Activated CD4-positive, alpha-beta T cell treated with anti-CD3 and anti-CD28 coated beads, Interleukin-2, amount 50 U/mL, for 4 hours (primary cell): ENCODE measurements at regions not wholly inside any gene's neighbourhood (a gene's known extent, or its start where the extent isn't known, plus 50 kb on each side); places are given as distances from the start of the nearest gene placed in this dataset.

ENCODE experiments used
- DNase-seq, 2 experiments: peaks; one replicate each; pipeline ENCODE4 v3.0.0-alpha.2; 2020

DNA sequence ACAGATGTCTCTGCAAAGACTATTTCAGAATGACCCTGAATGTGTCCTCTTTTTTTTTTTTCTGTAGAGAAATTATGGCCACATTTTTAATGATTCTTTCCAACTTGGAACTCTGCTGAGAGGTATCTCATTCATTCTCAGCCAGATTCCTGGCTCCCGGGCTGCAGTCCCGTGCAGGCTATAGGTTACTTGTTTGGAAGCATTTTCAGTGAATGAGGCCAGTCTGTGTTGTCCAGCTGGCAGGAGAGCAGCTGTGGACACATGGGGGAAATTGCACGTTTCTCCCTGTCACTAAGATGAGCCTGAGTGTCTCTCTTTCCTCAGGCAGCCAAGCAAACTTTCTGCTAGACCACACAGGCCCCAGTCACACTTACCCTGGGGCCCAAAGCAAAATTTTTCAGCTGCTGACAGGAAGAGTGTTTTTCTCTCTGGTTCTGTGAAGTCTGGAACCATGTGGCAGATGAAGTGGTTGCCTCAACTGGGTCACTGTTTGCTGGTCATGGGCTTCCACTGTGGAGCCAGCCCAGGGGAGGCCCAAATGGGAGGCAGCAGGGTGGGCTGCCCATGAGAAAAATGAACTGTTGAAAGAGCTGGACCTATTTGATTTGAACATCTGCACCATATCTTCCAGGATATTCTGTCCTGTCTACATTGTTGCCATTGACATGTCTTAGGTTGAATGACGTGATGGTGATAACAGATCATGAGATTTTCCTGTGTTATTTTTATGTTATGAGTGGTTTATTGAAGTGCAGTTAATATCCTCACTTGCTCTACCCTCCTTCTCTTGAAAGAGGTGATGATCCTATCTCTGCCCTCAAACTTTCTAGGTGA lies 431.2 kb downstream of the LPIN1 start:
- DNase-seq = no peak

DNA sequence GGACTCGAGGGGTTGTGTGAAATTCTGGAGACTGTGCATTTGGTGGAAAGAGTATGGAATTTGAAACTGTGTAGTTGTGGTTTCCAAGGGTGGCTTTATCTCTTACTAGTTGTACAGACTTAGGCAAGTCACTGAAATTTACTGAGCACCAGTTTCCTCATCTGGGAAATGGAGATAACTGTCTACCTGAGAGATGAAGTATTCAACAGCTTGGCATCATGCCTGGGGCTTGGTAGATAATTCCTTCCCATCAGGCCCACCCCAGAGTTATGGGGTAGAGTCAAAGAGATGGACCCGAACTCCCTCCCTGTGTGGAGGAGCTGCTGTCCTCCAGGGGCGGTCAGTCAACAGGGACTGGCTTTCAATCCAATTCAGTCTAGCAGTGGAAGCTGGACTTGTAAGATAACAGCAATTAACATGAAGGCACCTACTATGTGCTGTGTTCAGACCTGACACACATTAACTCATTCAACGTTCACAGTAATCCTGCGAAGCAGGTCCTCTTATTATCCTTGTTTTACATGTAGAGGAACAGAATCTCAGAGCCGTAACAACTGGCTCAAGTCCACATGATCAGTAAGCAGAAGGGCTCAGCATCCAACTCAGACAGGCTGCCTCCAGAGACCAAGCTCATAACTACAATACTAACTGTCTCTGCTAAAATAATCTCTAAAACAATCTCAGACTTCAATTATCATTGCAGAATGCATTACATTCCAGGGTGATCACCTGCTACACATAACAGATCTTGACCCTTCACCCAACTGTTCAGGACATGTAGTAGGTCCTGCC lies 432.1 kb downstream of the LPIN1 start:
- no peak for DNase-seq

DNA sequence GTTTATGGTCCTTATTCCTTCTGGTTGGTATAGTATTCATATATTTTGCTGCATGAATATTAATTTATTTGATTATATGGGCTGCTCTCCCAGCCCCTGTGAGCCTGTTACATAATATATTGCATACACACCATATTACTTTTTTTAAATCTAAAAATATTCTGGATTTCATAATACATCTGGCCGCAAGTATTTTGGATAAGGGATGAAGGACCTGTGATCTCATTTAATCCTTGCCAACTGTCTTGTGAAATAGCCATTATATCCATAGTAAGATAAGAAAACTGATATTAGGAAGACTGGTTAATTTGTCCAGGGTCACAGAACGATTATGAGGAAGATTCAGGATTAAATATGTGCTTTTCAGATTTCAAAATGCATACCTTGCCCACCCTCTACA lies 433.6 kb downstream of the LPIN1 start:
- DNase-seq = no peak

DNA sequence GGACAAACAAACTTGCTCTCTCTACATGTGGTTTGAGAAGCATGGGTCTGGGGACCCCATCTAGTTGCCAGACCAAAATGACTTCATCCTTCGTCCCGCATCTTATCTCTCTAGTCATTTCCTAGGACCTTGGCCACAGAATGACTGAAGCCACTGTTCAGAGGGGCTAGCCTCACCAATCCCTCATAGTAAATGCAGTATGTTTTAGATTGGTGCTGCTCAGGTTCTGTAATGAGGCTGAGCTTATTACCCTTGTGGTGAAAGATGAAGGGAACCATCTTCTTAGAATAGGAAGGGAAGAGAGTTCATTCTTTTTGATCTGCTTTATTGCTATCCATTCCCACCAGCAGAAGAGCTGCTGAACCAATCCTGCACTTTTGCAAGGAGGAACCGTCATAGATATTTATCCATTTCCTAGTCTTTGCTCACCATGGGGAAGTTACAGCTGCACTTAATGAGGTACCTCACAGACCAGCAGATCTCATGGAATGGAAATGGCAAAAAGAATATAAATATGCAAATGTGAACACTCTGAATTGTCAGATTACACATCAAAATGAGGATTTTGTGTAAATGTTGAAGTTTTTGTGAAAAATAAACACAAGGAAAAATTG lies 436.7 kb downstream of the LPIN1 start:
- DNase-seq = no peak

DNA sequence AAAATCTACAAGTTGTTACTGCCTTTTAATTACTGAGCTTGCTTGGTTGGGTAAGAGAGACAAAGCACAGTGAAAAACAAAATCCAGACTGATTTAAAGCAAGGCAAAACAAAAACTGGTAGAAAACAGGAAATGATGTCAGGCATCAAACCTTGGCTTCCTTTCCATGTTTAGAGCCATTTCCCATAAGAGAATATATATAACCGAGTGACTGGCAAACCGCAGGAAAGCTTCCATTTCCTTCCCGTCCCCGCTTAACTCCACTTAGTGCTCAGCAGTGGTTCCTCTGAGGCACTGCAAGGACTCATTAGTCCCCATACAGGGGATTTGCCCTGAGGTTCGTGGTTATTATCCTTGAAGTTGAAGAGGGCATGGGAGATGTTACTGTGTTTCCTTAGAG lies 446.3 kb downstream of the LPIN1 start:
- DNase-seq = no peak

DNA sequence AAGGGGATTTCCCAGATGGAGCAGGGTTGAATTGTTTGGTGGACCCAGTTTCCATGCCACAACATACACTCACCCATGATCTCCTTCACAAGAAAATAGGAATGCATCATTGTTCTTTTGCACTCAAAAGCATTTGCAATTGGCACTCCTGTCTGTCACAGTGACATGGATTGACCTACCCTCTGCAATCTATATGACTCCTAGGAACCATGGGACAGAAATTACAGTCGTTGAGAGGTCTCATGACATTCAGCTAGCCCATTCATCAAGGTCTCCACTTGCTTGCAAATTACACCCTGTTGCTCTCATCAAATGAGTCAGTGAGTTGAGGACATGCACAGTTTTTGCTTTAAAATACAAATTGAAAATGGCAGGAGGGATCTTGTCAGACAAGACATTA lies 448.5 kb downstream of the LPIN1 start:
- DNase-seq = no peak

DNA sequence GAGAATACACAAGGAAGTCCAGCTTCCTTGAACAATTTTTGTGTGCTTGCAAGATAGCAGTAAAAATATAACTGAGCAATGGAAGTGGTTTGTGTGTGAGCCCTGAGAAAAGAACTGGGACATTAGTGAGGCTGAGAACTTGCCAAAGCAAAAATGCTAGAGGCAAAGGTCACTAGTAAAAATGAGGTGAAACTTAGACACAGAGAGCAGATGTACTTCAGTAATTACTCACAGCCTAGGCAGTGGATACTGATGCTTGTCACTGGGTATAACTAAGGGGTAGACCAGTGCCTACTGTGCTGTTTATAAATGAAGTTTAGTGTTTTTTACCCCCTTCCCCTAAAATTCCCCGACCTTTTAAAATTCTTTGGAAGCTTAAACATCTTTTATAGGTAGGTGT lies 450.1 kb downstream of the LPIN1 start:
- DNase-seq = no peak

DNA sequence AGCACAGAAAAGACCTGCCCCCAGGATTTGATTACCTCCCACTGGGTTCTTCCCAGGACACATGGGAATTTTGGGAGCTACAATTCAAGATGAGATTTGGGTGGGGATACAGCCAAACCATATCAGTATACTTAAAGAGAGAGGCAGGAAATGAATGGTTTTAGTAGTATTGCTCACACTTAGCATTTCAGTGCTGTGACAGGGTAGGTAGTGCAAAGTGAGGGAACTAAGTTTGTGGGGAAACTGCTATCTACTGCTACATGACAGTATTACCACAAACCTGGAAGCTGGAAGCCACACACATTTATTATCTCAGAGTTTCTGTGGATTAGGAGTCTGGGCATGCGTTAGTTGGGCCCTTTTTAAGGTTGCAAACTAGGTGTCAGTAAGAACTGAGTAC lies 450.7 kb downstream of the LPIN1 start:
- no peak for DNase-seq

DNA sequence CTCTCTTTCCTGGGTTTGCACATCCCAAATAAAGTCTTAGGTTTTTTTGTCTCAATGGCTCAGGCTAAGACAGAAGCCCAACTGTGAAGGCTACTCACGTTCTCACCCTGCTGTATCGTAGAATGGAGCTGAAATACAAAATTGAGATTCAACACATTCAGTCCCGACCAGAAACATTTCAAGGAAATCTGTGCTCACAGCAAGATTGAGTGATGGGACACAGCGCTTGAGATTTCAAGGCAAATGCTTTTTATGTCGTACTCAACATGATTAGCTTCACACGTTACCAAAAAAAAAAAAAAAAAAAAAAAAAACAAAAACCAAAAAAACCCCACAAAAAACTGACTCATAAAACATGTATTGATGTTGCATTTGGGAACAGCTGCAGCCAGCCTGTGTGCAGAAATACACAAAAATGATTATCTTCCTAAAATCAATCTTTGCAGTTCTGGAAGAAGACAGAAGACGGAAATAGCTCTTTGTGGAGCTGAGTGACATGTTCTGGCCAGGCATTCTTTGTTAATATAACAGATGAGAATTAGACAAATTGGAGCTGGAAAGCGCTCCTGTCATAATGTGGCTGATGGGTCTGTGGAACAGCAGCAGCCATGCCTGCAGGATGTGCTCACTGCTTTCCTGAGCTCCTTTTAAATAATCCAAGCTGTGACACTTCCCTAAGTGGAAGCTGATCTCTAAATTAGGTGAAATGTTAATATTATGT lies 453.2 kb downstream of the LPIN1 start:
- DNase-seq = no peak

DNA sequence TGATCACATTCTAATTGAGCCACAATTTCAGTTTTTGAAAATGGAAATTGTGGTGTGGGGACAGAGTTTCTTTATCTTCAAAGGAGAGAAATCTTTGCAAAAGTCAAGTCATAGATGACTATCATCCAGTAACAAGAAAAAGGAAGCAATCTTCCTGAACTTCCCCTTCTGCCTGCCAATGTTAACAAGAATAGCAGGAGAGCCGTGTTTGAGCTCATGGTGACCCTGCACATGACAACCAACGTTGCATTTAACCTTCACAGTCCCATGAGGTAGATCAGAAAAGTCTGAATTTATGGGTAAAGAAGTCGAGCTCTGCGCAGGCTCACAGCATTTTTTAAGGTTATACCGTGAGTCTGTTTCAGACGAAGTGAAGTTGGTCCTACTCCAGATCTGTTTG lies 454.9 kb downstream of the LPIN1 start:
- DNase-seq = no peak

DNA sequence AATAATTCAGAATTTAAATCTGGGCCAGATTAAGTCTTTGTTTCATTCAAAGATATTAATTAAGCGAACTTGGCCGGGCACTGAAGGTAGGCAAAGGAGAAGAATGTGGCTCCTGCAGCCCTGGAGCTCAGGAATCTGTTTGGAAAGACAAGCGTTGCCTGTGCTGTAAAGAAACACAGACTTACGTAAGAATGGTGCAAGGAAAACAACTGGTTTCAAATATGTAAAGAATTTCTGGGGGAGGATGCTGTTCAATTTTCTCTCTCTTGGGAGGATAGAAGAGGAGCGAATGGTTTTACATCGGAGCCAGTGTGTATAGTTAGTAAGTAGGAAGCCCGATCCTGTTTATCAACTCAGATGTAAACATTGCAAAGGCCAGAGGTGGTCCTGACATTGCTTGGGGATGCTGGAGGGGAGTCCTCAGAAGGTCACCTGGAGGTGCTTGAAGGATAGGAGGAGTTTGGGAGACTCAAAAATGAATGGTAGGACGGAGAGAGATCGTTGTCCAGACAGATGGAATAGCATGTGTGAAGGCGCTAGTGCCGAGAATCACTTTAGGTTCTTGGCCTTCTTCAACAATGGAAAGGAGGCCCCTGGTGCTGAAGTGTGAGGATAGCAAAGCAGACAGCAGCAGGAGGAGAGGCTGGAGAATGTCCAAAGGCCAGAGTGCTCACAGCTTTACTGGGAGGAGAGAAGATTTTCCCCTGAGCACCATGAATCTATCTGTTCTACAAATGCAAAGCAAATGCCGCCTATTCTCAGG lies 456.1 kb downstream of the LPIN1 start:
- no peak for DNase-seq

DNA sequence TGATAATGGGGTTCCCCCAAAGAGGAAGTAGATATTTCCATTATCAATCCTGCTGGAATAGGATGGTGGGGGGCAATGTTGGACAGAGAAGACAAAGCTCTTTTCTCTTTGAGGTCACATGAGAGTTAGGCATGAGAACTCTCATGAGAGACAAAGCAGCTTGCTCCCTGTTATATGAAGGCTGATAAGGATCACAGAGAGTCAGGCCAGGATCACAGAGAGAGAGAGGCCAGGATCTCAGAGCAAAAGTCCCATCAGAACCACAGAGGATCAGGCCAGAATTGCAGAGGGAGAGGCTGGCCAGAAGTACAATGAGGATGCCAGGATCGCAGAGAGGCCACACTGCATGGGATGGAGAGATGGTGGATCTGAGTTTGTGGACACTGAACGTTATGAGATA lies 457.1 kb downstream of the LPIN1 start:
- DNase-seq = no peak

DNA sequence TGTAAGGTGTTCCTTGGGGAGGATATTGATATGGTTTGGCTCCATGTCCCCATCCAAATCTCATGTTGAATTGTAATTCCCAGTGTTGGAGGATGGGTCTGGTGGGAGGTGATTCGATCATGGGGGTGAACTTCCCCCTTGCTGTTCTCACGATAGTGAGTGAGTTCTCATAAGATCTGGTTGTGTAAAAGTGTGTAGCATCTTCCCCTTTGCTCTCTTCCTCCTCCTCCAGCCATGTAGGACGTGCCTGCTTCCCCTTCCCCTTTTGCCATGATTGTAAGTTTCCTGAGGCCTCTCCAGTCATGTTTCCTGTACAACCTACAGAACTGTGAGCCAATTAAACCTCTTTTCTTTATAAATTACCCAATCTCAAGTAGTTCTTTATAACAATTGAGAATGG lies 458.7 kb downstream of the LPIN1 start:
- no peak for DNase-seq

DNA sequence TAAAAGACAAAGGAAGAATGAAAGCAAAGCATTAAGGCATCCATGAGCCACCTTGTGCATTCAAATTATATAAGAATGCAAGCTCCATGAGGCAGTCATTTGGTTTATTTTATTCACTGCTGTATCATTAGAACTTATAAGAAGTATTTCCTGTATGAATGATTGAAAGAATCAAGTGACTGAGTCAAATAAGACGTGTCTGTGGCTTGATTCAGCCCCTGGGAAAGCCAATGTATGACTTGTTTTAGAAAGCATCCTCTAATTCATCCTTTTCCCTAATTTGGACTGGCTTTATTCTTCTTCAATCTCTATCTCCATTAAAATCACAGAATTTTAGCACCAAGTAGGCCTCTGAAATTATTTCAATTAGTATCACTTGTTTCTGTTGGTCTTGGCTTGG lies 461.1 kb downstream of the LPIN1 start:
- no peak for DNase-seq

DNA sequence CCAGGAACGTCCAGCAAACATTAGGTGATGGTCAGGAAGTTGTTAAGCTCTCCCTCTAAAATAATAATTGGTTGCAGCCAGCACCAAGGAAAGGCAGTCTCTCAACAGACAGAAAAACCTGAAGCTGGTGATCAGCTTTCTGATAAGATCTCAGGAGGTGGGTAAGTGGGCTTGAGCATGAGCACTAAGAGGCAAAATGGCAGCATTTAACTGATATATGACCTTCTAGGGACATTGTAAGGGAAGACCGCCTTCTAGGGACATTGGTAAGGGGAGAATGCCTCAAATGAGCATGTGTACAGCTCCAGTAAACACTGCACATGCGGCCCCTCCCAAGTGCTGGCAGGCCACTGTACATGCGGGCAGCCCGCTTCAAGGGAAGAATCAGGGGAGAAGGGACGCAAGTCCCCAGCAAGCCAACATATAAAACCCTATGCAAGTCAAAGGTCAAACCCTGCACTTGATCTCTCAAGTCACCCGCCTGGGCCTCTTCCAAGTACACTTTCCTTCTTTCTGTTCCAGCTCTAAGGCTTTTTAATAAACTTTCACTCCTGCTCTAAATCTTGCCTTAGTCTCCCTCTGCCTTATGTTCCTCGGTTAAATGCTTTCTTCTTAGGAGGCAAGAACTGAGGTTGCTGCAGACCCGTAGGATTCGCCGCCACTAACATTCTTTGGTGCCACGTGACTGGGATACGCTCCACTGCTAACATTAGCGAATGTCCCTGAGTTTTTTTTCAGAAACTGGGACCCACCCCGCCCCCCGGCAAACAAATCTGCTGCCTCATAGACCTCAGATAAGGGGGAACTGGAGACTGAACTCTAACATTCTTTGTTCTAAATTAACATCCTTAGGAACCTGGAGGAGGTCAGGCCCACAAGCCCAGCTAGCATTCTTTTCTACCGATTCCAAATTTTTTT lies 463.8 kb downstream of the LPIN1 start:
- DNase-seq = no peak

DNA sequence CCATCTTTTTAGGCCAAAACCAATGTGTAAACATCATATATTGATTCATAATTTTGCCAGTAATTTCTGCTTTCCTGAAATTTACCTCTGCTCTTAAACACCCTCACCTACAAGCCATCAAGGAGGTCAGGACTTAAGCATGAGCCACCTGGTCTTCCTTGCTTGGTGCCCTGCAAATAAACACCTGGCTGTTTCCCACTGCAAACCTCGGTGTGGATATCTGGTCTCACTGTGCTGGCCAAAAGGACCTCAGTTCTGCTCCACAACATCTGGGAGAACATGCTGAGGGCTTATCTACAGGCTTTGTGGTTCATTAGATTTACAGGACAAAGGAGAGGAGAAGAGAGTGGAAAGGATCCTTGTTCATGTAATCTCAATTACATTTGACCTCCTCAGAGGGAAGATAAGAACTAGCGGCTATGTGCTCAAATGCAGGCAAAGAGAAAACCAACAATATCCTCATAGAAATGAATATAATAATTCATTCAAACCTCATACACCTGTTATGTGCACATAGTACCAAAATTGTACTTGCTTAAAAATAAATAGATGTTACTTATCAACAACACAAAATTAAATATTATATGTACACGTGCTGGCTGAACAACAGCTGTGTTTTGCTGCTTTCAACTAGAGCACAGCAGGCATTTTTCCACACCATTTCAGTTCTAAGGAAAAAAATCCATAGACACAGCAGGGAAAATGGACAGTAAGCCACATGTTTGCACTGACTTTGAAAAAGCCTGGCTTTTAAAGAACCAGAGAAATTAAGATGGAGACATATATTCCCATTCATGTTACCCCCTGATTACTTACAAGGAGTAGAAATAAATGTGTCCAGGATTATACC lies 465.1 kb downstream of the LPIN1 start:
- no peak for DNase-seq

DNA sequence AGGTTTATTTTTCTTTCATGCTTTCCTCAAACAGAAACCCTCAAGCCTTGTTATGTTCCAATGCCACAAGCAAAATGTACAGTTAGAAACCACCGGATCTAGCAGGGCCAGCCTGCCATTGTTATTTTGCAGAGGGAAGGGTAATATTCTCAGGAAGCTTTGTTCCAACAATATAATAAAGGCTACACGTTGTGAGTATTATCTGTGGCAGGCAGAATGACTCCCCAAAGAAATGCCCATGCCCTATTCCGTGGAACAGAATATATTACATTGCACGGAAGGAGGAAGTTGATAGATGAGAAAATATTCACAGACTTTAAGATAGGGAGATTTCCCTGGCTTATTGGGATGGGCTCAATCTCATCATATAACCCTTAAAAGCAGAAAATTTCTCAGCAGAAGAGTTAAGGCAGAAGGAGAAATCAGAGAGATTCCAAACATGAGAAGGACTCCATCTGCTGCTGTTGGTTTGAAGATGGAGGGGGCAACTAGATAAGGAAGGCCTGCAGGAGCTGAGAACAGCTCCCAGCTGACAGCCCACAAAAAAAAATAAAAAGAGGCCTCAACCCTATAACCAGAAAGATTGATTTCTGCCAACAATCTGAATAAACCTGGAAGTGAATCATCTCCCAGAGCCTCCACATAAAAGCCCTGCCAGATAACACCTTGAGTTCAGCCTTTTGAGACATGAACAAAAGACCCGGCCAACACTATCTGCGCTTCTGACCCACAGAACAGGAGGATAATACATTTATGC lies 466.6 kb downstream of the LPIN1 start:
- no peak for DNase-seq

DNA sequence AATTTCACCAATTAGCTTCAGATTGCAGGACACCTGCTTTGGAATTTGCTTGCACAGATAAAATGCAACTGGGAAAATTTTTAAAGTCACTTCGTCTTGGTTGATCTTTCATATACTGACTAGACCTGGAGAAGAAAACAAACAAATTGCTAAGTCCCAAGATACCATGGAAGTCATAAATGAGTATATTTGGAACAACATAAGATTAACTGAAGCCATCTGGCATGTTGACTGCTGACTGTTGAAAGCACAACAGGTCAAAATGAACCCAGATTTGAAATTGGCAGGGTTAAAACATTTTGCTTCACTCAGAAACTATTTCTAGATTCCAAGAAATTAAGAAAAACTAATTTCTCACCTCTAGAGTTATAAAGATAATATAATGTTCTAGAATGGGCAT lies 470.7 kb downstream of the LPIN1 start:
- no peak for DNase-seq

DNA sequence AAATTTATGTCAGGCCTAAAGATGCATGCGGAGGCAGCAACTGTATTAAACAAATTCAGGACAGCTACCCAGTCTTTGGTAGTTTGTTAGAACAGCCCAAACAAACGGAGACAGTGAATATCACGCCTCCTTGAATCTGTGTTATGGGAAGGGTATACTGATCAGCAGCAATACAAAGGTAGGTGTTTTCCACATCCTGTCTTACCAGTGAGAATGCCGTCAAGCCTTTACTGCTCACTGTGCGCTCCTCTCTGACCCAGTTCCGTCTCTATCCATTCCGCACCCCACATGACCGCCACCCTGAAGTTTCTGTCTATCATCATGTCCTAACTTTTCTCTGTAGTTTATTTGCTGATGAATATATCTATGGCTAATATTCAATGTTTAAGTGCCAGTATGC lies 473.3 kb downstream of the LPIN1 start:
- no peak for DNase-seq

DNA sequence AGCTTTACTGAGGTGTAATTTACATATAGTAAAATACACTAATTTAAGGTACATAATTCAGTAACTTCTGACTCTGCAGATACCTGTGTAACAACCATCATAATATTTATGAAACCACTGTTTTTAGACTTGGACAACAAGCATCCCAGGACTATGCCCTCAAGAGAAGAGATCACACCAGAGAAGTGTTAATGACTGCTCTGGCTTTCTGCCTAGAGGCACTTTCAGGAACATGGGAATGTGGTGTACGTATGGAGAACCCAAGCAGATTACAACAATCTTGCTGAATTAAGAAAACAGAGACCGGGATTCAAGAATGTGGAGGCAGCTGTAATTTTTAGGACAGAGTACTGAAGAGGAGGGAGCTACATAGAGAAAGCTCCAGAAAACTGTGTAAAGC lies 475.2 kb downstream of the LPIN1 start:
- DNase-seq = no peak
